GM12865 (cell line): ENCODE measurements at regions not wholly inside any gene's neighbourhood (a gene's known extent, or its start where the extent isn't known, plus 50 kb on each side); places are given as distances from the start of the nearest gene placed in this dataset.

ENCODE experiments used
- DNase-seq: peaks from one replicate; pipeline ENCODE4 v3.0.0; 2010; ENCODE audit warnings: low read depth
- H3K4me3 ChIP-seq: 2 replicates; pipeline ENCODE4 v1.5.1; 2011; ENCODE audit warnings: mild to moderate bottlenecking, low read depth, low read length, control low read depth
- TF ChIP-seq, protein P1 (sequence below): IDR thresholded peaks from 2 replicates; pipeline ENCODE4 v1.5.1; 2011; ENCODE audit warnings: low read length, control low read depth, low read depth, inconsistent platforms; ENCODE audit not compliant: insufficient read depth; ENCODE audit errors: missing control alignments

DNA sequence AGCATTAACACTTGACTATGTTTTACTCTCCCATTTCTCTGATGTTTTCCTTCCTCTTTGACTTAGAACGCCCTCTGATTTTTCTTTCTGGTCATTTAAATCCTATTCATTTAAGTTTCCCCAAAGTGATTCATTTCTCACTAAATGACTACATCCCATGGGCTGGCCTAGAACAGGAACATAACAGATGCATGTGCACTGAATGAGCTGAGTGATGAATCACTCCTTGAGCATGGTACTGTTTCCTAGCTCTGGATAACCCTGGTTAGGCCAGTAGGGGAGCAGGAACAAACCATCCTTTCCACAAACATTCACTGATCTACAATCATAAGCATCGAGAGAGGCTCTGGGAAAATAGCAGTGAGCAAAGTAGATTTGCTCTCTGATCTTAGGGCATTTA lies 221.9 kb upstream of the SETBP1 start:
- no peak for DNase-seq
- TF ChIP-seq, protein P1, sequence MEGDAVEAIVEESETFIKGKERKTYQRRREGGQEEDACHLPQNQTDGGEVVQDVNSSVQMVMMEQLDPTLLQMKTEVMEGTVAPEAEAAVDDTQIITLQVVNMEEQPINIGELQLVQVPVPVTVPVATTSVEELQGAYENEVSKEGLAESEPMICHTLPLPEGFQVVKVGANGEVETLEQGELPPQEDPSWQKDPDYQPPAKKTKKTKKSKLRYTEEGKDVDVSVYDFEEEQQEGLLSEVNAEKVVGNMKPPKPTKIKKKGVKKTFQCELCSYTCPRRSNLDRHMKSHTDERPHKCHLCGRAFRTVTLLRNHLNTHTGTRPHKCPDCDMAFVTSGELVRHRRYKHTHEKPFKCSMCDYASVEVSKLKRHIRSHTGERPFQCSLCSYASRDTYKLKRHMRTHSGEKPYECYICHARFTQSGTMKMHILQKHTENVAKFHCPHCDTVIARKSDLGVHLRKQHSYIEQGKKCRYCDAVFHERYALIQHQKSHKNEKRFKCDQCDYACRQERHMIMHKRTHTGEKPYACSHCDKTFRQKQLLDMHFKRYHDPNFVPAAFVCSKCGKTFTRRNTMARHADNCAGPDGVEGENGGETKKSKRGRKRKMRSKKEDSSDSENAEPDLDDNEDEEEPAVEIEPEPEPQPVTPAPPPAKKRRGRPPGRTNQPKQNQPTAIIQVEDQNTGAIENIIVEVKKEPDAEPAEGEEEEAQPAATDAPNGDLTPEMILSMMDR = no peak

DNA sequence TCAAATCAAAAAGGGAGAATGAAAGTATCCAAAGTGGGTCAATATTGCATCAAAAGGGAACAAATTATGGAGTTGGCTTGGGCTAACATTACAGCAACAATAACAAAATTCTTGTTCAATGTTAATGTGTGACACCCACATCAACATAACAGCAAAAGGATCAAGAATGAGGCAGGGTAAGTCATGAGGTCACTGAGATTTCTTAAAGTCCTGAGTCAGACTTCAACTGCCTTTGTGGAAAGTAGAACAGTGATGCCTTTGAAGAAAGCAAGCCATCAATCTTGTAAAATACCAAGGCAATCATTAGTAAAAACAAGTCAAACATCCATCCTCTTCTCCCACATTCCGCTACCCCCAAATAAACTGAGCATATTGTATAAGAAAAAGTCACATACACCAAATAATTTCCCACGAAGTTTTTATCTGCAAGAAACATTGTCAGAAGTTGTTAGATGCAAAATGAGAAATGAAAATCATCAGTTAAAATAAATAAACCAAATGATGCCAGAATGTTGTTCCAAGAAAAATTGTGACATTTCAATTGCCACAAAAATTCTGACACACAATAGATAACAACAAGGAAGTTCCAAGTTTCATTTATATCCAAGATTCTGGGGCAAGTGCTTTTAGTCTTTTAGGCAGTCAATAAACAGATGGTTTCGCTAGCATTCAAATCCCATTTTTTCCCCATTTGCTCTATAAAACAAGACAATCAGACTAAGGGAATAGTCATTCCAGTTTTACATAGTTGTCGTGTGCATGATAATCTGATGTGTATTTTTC lies 216.1 kb upstream of the SETBP1 start:
- H3K4me3 ChIP-seq = no peak overlapping the region
- TF ChIP-seq, protein P1 = no peak
- no peak for DNase-seq

More for the DNA sequence above, 221.9 kb upstream of the SETBP1 start:
- H3K4me3 ChIP-seq = no peak overlapping the region

DNA sequence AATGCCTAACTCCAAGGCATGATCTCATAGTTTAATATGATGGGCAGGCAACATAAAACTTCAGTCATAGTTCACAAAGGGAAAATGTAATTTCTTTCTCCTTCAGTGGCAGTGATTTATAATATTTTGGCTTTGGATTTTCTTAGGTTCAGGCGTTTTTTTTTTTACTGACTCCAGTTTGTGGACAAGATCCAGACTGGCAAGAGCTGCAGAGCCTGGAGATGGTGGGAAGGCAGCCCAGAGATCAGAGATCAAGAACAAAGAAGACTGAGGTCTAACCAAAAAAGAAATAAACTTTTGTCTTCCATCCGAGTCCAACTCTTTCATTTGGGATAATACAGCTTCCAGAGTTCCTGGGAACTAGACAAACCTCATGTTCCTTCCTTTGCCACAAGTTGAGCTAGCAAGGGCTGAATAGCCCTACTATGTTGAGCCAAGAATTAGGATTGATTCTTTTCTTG lies 215.3 kb upstream of the SETBP1 start:
- no peak overlapping the region for H3K4me3 ChIP-seq
- TF ChIP-seq, protein P1 = no peak
- no peak for DNase-seq

DNA sequence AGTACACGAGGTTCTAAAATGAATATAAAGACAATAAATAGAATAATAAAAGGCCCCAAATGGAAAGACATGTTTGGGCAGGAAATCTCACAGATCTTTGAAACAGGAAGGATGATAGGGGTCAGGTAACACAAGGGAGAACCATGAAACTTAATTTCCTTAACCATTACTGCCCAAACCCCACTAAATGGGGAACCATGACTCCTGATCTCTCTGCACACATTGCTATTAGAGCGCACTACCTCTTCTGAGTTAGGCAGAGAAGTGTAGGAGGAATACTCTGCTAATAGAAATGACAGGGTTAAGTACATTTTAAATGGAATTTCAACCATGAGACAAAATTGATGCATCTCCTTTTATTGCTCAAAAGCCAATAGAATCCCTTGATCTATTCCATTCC lies 213.7 kb upstream of the SETBP1 start:
- DNase-seq = no peak
- no peak overlapping the region for H3K4me3 ChIP-seq
- TF ChIP-seq, protein P1 = no peak

DNA sequence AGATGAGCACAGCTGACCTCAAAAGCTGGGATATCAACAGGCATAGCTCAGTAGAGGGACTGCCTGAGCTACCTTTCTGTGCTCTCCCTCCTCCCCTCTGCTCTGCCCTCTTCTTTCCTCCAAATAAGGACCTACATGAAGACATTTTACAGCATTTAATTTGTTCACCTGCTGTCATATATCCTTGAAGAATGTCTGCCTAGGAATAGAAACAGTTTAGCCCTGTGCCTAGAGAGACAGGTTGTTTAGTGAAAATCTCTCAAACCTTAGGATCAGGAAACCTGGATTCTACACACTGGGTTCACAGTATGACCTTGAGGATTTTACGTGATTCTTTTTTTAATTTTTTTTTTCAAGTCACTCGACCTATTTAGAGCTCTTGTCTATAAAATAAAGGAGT lies 213.0 kb upstream of the SETBP1 start:
- no peak overlapping the region for H3K4me3 ChIP-seq
- TF ChIP-seq, protein P1 = no peak

DNA sequence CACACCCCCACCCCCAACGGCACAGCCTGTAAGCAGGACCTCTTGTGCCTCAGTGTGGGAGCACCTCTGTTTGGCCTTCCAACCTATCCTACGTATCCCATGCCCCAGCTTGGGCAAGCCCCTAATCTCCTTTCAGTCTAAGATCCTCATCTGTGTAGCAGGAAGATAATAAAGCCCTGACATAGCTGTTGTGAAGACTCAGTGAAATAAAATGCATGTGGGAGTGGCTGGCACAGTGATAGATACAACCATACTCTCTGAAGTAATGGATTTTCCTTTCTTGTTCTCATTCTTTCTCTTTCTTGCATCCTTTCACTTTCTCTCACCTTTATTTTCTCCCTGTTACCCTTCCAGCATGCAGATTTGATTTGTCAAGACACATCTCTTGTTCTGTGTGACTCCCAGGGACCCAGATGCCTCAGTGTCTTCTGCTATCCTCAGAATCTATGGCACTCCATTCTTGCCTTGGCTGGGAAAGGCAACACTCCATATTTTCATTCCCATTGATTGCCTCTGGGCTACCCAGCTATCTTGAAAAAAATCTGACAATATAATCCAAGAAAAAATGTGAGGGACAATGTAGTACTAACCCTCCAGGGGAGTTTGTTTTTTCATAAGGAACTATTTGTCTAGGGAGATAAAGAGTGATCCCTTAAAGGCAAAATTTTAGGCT lies 207.2 kb upstream of the SETBP1 start:
- H3K4me3 ChIP-seq = no peak overlapping the region
- TF ChIP-seq, protein P1 = no peak
- no peak for DNase-seq

More for the DNA sequence above, 213.0 kb upstream of the SETBP1 start:
- no peak for DNase-seq

DNA sequence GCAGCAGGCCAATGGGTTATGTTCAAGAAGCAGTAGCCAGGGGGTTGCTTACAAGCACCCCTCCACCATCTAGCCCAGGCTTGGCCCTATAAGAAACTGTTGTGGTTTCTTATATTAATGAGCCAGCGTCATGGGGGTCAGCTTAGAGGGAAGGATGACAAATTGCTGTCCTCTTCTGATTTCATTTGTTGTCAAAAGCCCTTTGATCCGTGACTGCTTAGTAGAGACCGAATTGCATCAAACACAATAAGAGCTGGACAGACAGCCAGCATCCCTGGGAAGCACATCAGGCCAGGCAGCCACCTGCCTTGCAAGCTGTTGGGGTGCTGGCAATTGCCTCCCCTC lies 206.6 kb upstream of the SETBP1 start:
- TF ChIP-seq, protein P1 = no peak
- no peak overlapping the region for H3K4me3 ChIP-seq
- DNase-seq = no peak
